ENCODE measurements at regions not wholly inside any gene's neighbourhood (a gene's known extent, or its start where the extent isn't known, plus 50 kb on each side); places are given as distances from the start of the nearest gene placed in this dataset.

DNA sequence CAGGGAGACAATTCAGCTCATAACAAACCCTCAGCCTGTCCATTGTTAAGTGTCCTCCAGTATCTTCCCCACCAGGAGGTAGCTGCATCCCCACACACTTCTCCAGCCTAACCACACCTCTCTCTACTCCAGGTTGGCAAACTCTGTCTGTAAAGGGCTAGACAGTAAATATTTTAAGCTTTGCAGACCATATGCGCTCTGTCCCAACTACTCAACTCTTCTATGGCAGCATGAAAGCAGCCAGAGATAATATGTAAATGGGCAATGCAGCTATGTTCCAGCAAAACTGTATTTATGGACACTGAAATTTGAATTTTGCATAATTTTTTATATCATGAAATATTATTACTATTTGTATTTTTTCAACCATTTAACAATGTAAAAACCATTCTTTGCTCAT lies 230.4 kb upstream of the STT3B start:
- Histone ChIP-seq H3K4me3 (no peak overlapping the region), H3K9me2 (ENCODE audit: insufficient read depth) (no peaks in the 10 kb centered on the region), H3K27ac (no peak overlapping the region), H3K4me2 (no peak overlapping the region), H3F3A (ENCODE audit: insufficient read depth, low read depth) (no peaks in the 10 kb centered on the region), H3K4me1 (replicated peaks; ENCODE audit: insufficient read depth) (peaks cover 4% of the 10 kb centered on the region; the same call in 1 of the 2 replicates), H4K20me1 (ENCODE audit: insufficient read depth) (no peaks in the 10 kb centered on the region), H3K27me3 (ENCODE audit: insufficient read depth, low read depth) (no peaks in the 10 kb centered on the region), H3K79me2 (ENCODE audit: low read depth) (no peaks in the 10 kb centered on the region), H3K36me3 (ENCODE audit: low read depth) (no peaks in the 10 kb centered on the region), H3K9me3 (ENCODE audit: insufficient read depth, low read depth) (no peaks in the 10 kb centered on the region), H2AFZ (no peak overlapping the region)
- no peak for DNase-seq
- no peak for TF ChIP-seq EZH2 (IDR thresholded peaks at IDR 0.05; ENCODE audit: low read depth)
- TF ChIP-seq, protein P1, sequence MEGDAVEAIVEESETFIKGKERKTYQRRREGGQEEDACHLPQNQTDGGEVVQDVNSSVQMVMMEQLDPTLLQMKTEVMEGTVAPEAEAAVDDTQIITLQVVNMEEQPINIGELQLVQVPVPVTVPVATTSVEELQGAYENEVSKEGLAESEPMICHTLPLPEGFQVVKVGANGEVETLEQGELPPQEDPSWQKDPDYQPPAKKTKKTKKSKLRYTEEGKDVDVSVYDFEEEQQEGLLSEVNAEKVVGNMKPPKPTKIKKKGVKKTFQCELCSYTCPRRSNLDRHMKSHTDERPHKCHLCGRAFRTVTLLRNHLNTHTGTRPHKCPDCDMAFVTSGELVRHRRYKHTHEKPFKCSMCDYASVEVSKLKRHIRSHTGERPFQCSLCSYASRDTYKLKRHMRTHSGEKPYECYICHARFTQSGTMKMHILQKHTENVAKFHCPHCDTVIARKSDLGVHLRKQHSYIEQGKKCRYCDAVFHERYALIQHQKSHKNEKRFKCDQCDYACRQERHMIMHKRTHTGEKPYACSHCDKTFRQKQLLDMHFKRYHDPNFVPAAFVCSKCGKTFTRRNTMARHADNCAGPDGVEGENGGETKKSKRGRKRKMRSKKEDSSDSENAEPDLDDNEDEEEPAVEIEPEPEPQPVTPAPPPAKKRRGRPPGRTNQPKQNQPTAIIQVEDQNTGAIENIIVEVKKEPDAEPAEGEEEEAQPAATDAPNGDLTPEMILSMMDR (conservative IDR thresholded peaks at IDR 0.05), result no peak
- CTCF ChIA-PET, result no interaction called here
- intact Hi-C loops (cut with micrococcal nuclease; ENCODE audit: unreplicated experiment), result no loop called here
- no TSS peak for BruUV-seq (replicated peaks)
- POLR2A ChIA-PET (ENCODE audit: unreplicated experiment), result no interaction called here

DNA sequence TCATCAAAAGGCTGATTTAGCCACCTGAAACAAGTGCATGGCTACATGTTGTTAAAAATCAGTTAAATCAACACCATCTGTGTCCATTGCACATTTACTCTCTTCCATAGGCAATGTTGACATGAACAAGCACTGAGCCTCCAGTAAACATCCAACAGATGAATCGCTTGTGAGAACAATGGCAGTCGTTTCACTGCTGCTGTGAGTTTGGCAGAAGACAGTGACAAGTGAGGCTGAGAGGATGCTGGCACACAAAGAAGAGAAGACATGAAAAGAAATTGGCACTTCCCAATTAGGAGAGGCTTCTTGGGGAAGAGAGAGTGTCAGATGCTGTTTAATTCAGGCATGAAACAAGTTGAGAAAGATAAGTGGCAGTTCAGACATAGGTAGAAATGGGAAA lies 227.4 kb upstream of the STT3B start:
- H3K36me3 ChIP-seq (ENCODE audit: low read depth), result no peaks in the 10 kb centered on the region
- H3K4me2 ChIP-seq, result no peak overlapping the region
- no peaks in the 10 kb centered on the region for H3K9me3 ChIP-seq (ENCODE audit: insufficient read depth, low read depth)
- H4K20me1 ChIP-seq (ENCODE audit: insufficient read depth), result no peaks in the 10 kb centered on the region
- no peak overlapping the region for H3K27ac ChIP-seq
- TF ChIP-seq EZH2 (IDR thresholded peaks at IDR 0.05; ENCODE audit: low read depth), result no peak
- TF ChIP-seq, protein P1 (conservative IDR thresholded peaks at IDR 0.05), result no peak
- ChIA-PET POLR2A (ENCODE audit: unreplicated experiment) (no interaction called here), CTCF (no interaction called here)
- no peaks in the 10 kb centered on the region for H3F3A ChIP-seq (ENCODE audit: insufficient read depth, low read depth)
- BruUV-seq (replicated peaks), result no TSS peak
- H3K4me3 ChIP-seq, result no peak overlapping the region
- H3K4me1 ChIP-seq (replicated peaks; ENCODE audit: insufficient read depth), result peaks cover 4% of the 10 kb centered on the region; the same call in 1 of the 2 replicates
- no peaks in the 10 kb centered on the region for H3K27me3 ChIP-seq (ENCODE audit: insufficient read depth, low read depth)
- DNase-seq, result no peak
- no peak overlapping the region for H2AFZ ChIP-seq
- intact Hi-C loops (cut with micrococcal nuclease; ENCODE audit: unreplicated experiment), result no loop called here
- no peaks in the 10 kb centered on the region for H3K79me2 ChIP-seq (ENCODE audit: low read depth)
- no peaks in the 10 kb centered on the region for H3K9me2 ChIP-seq (ENCODE audit: insufficient read depth)

DNA sequence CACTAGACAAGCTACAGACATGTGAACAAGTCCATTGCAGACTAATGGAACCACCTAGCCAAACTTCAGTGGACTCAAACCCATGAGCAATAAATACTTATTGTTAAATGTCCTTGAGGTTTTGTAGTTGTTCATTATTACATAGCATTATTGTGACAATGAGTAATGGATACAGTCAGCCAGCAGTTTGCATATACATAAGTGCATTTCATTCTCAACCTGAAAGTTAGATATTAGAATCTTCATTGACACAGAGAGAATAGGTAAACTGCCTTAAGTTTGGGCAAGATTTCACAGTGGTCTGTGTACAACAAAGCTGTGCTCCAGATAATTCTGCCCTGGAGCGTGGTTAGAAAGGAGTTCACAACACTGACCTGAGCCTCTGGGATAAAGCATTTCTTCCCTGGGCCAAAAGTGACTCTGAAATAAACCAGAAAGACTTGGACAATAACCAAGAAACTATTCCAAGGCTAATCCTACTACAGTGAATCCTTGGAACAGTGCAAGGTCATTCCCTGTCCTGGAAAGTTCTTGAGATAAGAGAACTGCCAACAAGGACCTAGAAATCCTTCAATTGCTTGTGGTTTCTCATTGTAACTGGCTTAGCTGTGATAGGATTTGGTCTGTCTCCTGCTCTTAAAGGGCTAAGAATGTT lies 225.5 kb upstream of the STT3B start:
- Histone ChIP-seq H3F3A (ENCODE audit: insufficient read depth, low read depth) (no peaks in the 10 kb centered on the region), H3K27me3 (ENCODE audit: insufficient read depth, low read depth) (no peaks in the 10 kb centered on the region), H2AFZ (no peak overlapping the region), H4K20me1 (ENCODE audit: insufficient read depth) (no peaks in the 10 kb centered on the region), H3K4me2 (no peak overlapping the region), H3K9me2 (ENCODE audit: insufficient read depth) (no peaks in the 10 kb centered on the region), H3K27ac (no peak overlapping the region), H3K4me3 (no peak overlapping the region), H3K4me1 (replicated peaks; ENCODE audit: insufficient read depth) (peaks cover 9% of the 10 kb centered on the region), H3K9me3 (ENCODE audit: insufficient read depth, low read depth) (no peaks in the 10 kb centered on the region), H3K36me3 (ENCODE audit: low read depth) (no peaks in the 10 kb centered on the region), H3K79me2 (ENCODE audit: low read depth) (no peaks in the 10 kb centered on the region)
- no TSS peak for BruUV-seq (replicated peaks)
- ChIA-PET POLR2A (ENCODE audit: unreplicated experiment) (no interaction called here), CTCF (no interaction called here)
- TF ChIP-seq, protein P1 (conservative IDR thresholded peaks at IDR 0.05), result no peak
- TF ChIP-seq EZH2 (IDR thresholded peaks at IDR 0.05; ENCODE audit: low read depth), result no peak
- intact Hi-C loops (cut with micrococcal nuclease; ENCODE audit: unreplicated experiment), result no loop called here
- no peak for DNase-seq
